Activated T-helper 9 cell treated with anti-CD3 and anti-CD28 coated beads, Interleukin-2, amount 50 U/mL, for 16 hours (primary cell): ENCODE measurements at regions not wholly inside any gene's neighbourhood (a gene's known extent, or its start where the extent isn't known, plus 50 kb on each side); places are given as distances from the start of the nearest gene placed in this dataset.

Experiments used
- DNase-seq: peaks from one replicate; pipeline ENCODE4 v3.0.0-alpha.2; 2020; ENCODE audit warnings: low read depth

DNA sequence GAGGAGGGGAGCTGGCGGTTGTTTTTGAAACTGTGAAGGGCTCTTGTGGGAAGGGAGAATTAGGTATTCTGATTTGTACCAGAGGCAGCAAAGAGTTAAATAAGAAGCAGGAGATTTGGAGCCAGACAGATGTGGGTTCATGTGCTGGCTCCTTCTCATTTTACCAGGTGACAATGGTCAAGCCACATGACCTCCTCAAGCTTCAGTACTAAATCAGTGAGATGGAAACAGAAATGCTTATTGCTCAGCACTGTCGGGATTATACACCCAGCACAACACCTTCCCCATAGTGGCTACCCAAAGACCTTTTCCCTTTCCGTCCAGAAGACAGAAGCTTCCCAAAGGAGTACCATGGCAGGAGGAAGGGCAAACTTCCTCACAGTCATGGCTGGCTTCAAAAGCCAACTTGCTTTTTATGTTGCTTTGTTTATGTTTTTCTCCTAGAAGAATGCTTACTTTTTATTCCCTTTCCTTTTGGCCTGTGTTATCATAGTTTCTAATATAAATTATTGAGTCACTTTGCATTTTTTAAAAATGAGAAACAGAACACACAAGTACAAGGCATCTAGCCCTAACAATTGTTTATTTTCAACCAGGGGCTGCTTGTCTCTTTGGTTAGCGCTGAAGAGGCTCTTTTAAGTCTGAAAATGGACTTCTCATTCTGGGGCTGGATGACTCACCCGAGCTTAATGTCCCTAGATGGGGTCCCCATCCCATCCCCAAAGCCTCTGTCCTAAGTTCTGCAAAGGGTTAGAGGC is 181.5 kb upstream of the ZBED5 start:
- DNase-seq, result no peak

DNA sequence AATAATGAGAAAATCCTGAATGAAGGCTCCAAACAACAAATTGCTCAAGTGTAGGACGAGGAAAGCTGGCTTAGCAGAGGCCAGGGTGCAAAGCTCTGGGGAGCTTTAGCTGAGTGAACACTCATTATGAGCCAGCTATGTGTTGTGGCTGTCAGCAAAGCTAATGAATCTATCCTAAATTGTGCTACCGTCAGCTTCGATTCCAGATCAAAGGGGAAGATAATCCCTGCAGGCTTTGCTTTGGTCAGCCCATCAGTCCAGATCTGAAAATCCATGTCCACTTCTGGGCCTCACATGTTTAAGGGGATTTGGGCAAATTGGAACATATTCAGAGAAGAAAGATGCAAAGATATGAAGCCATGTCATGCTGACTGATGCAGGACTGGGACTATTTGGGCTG is 180.9 kb upstream of the ZBED5 start:
- no peak for DNase-seq

DNA sequence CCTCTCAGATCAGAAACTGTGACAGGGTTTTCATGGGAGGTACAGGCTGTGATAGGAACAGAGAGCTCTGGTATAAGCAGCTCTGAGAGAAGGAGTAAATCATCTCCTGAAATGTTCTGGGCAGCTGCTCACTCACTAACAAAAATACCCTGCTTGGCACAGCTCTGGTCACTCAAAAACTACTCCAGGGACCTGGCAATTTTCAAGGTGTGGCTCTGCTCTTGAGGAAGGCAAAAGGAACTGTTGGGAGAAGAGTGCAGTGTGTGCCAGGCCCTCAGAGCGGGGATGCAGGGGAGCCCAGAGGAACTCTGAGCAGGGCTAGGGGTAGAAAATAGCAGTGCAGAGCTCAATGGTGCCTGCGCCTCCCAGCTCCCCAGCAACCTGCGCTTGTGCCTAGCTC is 180.5 kb upstream of the ZBED5 start:
- no peak for DNase-seq

DNA sequence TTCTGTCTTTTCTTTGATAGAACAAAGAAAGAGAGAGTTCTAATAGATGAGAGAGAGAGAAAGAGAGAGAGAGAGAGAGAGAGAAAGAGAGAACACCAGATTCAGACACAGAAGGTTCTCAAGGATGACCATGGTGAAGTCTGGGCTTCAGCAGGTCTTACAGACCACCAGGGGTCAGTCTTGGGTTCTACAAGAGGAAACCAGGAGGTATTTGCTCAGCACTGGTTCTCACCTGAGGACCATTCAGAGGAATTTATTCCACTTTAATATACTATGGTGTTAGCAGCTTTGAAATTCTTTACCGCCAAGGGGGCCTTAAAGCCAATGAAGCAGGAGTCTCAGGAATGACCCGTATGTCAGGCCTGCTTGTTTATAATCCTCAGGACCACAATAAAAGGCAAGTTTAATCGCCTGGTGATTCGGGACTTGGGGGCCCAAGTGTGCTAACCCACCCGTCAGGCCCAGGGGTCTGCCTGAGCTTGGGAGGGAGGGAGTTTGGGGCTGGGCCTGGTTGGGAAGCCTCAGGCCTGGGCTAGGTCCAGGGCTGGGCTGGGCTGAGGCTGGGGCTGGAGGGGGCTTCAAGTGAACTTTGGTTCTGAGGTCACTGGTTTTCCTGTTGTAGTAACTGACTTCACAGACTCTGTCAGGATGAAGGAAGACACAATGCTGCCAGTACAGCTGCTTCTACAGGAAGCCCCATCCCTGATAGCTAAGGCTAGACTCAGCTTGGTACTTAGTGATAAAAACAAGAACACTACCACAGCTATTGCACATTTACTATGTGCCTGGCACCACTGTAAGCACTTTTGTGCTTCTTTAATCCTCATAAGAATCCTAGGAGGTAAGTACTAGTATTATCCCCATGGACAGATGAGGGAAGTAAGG is 179.2 kb upstream of the ZBED5 start:
- no peak for DNase-seq

DNA sequence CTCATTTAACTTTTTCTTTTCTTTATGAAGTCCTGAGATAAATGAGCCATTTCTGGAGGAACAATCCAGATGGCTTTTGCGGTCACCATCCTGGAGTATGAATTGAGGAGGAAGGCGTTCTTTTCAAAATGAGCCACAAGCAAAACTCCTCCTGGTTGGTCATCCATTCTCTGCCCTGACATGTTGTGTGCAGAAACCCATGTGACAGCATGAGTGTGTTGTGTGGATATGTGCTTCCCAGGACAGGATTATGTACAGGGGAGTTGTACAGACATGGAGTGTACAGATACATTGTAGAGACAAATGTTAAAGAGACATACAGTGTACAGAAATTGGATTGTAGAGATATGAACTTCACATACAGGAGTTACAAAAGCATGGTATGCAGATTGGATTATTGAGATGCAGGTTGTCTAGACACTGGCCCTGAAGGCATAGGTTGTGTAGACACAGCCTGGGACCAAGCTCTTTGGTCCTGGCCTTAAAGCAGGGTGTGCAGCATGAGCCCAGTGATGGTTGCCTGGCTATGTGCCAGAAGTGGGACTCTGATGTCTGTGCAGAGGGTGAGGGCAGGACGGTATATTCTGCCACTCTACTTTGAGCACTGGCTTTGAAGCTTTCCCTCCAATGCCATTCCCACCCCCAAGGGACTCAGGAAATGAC is 178.5 kb upstream of the ZBED5 start:
- no peak for DNase-seq

DNA sequence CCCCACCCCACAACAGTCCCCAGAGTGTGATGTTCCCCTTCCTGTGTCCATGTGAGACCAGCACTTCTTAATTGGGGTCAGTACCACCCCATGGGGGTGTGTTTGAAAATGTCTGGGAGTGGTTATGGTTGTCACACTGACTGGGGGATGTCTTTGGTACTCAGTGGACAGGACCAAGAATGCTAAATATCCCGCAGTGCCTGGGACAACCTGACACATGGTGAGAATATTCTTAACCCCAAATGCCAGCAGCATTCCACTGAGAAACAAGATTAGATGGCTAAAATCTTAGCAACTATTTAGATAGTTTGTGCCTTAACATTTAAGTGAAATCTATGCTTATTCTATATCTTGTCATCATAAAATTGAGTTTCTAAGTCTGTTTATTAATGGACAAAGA is 177.5 kb upstream of the ZBED5 start:
- DNase-seq, result no peak

DNA sequence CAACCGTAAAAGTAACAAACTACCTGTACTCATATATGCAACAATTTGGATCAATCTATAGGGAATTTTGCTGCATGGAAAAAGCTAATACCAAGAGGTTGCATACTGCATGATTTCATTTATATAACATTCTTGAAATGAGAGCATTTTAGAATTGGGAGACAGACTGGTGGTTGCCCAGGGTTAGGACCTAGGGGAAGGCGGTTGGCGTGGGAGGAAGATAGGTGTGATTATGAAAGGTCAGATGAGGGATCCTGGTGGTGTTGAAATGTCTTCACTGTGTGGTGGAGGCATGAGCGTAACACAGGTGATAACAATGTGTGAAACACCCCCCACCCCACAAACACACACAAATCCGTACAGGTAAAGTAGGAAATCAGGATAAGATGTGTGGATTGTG is 176.6 kb upstream of the ZBED5 start:
- DNase-seq, result no peak

DNA sequence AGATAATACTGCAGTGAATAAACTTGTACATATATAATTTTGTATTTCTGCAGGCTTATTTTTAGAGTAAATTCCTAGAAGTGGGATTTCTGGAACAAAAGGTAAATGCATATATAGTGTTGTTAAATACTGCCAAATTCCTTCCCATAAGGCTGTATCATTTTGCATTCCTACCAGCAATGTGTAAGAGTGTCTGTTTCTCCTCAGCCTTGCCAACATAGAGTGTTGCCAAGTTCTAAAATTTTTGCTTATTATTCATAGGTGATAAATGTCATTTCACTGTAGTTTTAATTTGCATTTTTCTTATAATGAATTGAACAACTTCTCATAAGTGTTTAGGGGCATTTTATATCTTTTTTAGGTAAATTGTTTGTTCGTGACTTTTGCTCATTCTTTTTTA is 174.2 kb upstream of the ZBED5 start:
- DNase-seq, result no peak

DNA sequence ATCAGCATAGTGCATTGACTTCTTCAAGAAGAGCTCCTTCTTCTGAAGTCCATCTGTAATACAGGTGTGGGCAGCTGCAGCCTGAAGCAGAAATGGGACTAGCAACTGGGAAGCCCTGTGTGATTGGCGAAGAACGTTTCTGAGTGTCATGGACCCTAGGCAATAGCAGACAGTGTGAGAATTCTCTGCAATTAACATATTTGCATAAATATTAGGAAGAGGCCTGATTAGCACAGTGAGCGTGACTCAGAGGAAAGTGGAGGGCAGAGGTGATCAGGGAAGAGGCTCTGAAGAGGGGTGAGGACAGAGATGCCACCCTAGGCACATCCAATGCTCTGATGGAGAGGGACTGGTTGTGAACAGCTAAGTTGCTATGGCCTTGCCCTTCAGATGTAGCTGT is 171.2 kb upstream of the ZBED5 start:
- no peak for DNase-seq

DNA sequence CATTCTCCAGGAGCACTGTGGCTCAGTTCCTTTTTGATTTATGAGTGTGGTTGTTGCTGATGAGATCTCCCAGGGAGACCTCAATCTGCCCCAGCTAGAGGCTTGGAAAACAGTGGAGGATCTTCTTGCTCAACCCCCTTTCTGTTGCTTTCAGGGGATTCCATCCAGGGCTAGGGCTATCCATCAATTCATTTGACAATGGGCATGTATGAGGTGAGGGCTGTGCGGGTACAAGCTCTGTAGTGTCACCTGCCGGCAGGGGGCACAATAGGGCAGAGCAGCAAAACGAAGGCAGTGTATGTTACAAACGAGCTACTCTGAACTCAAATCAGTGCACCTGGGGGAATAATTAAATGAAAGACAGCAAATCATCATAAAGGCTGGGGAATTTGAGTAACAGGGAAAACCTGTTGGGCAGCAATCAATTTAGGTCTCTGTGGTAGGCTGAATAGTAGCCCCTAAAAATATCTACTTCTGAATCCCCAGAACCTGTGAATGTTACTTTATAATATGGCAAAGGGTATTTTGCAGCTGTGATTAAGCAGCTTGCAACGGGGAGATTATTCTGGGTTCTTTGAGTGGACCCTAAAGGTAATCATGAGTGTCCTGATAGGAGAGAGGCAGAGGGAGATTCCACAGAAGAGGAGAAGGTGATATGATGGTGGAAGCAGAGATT is 170.3 kb upstream of the ZBED5 start:
- peak; percentile 57 for DNase-seq

DNA sequence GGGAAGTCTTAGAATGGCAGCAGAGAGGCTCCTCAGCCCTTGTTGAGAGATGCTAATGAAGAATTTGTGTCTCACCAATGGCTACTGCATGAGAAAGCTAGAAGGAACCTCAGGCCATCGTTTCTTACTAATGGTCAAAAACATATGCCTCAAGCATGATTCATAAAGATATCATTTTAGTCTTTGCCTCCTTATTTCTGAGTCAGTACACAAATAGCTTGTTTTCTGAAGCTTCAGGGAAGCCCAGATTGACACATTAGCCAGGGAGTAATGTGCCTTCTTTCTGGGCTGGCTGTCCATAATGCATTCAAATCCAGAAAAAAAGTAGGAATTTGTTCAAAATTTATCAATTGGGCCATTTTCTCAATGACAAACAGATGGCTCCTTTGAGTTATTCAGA is 169.4 kb upstream of the ZBED5 start:
- DNase-seq, result no peak

DNA sequence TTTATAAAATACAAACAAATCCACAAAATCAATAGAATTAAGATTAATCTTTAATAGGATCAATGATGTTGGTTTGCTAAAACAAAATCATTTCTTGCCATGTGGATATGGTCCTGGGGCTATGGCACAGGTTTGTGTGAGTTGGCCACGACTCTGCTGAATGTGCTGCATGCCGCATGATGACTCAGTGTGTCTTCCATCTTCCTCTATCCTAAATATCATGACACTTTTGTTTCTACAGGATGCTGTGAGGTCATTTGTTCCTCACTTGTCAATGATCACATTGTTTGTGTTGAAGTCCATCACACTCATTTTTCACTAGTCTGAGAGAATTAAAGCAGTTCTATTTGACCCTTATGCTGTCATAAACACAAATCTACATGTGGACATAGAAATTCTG is 167.2 kb upstream of the ZBED5 start:
- DNase-seq, result no peak

DNA sequence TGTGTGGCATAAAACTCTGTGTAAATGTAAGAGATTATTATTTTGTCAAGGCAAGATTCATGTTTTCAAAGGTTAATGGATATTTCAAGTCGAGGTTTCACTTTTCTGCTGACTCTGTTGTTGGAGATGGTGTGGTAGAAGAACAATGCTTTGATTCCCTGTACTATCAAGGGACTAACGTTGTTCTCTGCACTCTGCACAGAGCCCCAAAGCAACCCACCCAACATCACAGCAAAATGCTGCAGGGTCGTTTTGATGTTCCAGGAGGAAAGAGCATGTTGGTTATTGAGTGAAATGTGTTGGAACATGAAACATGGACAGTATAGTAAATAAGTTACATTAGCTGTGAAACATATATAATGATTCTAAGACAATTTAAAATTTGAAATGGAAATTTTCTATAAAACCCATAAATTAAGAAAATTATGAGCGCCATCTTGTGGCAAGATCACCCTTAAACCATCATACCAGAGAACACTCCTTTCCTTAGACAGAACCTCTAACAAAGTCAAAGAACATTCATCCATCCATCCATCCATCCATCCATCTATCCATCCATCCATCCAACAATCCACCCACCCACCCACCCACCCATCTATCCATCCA is 164.4 kb upstream of the ZBED5 start:
- no peak for DNase-seq

DNA sequence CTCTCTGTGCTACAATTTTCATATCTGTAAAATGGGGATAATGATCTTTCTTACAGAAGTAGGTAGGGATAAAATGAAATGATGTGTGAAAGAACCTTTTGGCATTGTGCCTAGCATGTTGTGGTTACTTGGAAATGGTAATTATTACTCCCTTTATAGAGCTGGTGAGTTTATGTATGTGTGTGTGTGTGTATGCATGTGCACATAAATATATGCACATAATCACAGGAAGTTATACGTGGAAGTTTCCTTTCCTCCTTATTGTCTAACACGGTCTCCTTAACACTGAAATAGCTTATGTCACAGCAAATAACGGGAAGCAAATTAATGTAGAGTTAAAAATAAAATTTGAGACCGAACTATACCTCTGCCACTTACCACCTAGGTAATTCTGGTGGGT is 163.7 kb upstream of the ZBED5 start:
- no peak for DNase-seq

DNA sequence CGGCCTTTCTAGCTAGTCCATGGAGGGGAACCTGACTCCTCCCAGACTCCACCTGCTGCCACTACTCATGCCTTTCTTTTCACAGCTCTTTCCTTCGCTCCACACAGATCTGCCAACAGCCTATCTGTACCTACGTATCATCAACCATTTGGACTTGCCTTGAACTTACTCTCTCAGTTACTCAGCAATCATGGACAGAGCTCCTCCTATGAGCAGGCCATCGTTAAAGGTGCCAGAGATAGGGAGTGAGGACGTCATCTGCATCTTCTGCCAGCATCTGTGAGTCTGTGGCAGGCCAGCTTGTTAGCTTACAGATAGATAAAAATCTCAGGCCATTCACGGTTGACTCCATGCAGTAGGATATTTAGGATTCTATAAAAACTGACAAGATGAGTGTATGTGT is 162.9 kb upstream of the ZBED5 start:
- no peak for DNase-seq

DNA sequence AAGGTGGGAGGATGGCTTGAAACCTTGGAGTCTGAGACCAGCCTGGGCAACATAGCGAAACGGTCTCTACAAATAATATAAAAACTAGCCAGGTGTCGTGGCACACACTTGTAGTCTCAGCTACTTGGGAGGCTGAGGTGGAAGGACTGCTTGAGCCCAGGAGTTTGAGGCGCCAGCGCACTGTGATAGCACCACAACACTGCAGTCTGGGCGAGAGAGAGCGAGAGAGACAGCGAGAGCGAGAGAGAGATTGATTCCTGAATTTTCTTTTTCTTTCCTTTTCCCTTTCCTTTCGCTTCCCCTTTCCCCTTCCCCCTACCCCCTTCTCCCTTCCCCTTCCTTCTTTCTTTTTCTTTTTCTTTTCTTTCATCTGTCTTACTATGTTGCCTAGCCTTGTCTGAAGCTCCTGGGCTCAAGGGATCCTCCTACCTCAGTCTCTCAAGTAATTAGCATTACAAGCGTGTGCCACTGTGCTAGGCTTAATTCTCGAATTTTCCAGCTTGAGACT is 162.4 kb upstream of the ZBED5 start:
- DNase-seq, result no peak

DNA sequence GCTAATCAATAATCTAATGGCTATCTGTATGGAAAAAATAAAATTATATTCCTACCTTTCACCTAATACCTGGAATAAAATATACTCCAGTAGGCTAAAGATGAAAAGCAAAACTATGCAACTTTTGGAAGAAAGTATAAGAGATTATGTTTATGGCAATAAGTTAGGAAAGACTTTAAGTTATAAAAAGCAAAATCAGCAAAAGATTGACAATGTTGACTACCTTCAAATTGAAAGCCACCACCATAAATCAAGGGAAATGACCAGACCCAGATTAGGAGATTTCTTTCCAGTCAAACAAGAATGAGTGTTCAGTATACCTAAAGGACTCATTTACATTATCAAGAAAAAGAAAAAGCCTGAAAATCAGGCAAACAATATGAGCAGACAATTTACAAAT is 159.1 kb upstream of the ZBED5 start:
- no peak for DNase-seq

DNA sequence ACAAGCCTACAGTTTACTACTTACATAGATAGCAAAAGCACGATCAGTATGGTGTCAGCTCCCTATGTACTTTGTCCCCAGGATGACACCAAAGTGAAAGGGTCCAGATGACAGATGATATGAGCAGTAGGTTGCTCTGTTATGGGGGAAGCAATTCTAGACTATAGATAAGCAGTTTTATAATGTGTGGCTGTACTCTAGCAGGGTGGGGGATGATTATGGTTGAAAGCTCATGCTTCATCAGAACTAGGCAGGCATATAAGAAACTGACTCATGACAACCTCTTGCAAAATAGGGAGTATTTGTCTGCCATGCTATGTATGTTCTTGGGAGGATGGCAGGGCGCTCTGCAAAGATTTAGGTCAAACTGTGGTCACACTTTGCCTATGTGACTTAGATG is 158.2 kb upstream of the ZBED5 start:
- no peak for DNase-seq

DNA sequence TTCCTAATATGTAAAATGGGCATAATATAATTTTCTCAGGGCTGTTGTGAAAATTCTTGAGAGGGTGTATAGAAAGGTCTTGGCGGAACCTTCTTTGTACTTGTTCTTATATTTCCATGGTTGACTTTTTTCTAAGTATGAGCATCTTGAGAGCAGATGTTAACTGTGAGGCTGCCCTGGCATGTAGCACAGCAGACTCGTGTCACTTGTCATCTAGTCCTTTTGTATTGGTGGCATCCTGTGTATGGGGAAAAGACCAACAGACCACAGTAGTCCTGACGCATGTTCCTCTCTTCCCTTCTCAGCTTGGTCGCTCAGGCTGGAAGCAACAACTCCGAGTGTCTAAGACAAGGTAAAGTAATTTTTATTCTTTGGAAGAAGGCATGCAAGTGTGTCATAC is 153.8 kb upstream of the ZBED5 start:
- no peak for DNase-seq

DNA sequence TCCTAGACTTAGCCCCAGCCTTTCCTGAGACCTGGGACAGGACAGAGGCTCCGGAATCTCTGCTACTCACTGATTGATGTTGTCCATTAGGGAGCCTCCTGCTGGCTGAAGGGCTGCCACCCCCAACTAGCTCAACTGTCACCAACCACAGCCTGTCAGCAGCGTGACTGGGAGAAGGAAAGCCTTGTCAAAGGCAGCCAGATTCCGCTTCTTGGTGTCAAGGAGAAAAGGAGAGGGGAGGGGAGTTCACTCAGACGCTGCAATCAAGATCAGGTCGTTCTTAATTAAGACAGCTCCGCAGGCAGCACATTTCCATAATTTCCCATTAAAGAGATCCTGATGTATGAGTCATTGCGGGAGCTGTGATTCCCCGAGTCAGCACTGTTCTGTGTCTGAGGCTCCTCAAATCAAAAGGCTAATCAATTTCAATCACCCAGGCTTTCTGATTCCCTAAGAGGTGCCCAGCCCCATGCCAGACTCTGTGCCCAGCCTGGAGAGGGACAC is 152.8 kb upstream of the ZBED5 start:
- no peak for DNase-seq

DNA sequence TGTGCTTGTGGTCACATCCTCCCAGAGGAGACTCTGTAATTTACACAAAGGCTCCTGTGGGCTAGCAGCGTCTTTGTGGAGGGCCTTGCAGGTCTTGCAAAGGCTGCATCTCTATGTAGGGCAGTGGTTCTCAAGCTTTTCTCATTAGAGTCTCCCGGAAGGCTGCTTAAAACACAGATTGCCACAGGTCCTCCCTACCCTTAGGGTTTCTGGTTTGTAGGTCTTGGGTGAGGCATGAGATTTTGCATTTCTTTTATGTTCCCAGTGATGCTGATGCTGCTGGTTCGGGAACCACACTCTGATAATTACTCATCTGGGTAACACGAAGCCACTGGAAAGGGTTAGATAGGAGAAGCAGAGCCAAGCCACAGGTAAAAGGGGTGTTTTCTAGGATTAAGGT is 151.3 kb upstream of the ZBED5 start:
- no peak for DNase-seq

DNA sequence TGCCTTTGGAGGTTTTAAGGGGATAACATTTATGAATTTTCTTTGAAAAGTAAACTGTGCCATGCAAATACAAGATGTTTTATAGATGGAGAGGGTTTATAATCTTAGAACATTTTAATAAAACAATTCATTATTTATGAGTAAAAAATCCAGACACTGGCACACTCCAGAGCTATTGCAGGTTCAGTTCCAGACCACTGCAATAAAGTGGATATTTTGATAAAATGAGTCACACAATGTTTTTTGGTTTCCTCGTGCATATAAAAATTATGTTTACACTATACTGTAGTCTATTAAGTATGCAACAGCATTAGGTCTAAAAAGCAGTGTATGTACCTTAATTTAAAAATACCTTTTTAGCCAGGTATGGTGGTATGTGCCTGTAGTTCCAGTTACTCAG is 146.2 kb upstream of the ZBED5 start:
- DNase-seq, result no peak
